ENCODE measurements at regions not wholly inside any gene's neighbourhood (a gene's known extent, or its start where the extent isn't known, plus 50 kb on each side); places are given as distances from the start of the nearest gene placed in this dataset.

- ATAC-seq: no peak
Measured at GRCh38 chrY:19354061-19354856, 390.3 kb downstream of the KDM5D start.

GRCh38 chrY:19351616-19352015 lies 392.9 kb downstream of the KDM5D start:
- ATAC-seq: no peak

GRCh38 chrY:19321701-19322100 lies 422.8 kb downstream of the KDM5D start:
- no peak for ATAC-seq

- no peak for ATAC-seq
Measured at GRCh38 chrY:19319135-19319534, 425.4 kb downstream of the KDM5D start.

GRCh38 chrY:19317271-19317987 lies 427.1 kb downstream of the KDM5D start:
- no peak for ATAC-seq

- ATAC-seq: no peak
Measured at GRCh38 chrY:19307627-19308026, 436.9 kb downstream of the KDM5D start.

- ATAC-seq: no peak
Measured at GRCh38 chrY:19303136-19303535, 441.4 kb downstream of the KDM5D start.

GRCh38 chrY:19290925-19291324 lies 453.6 kb downstream of the KDM5D start:
- ATAC-seq: no peak

GRCh38 chrY:19274076-19274475 lies 470.4 kb downstream of the KDM5D start:
- no peak for ATAC-seq

GRCh38 chrY:19268331-19268730 lies 476.2 kb downstream of the KDM5D start:
- ATAC-seq: no peak

GRCh38 chrY:19265404-19265803 lies 479.1 kb downstream of the KDM5D start:
- no peak for ATAC-seq

- no peak for ATAC-seq
Measured at GRCh38 chrY:19262310-19262709, 482.2 kb downstream of the KDM5D start.

- no peak for ATAC-seq
Measured at GRCh38 chrY:19232276-19232994, 458.9 kb upstream of the HSFY2 start.

- no peak for ATAC-seq
Measured at GRCh38 chrY:19220784-19221183, 447.2 kb upstream of the HSFY2 start.

GRCh38 chrY:19208915-19209314 lies 435.4 kb upstream of the HSFY2 start:
- ATAC-seq: no peak

GRCh38 chrY:19207048-19207447 lies 433.5 kb upstream of the HSFY2 start:
- no peak for ATAC-seq

GRCh38 chrY:19180824-19181223 lies 407.3 kb upstream of the HSFY2 start:
- ATAC-seq: no peak

- ATAC-seq: no peak
Measured at GRCh38 chrY:19168202-19168565, 394.6 kb upstream of the HSFY2 start.

- no peak for ATAC-seq
Measured at GRCh38 chrY:19167319-19168201, 394.0 kb upstream of the HSFY2 start.

GRCh38 chrY:19148783-19149182 lies 375.2 kb upstream of the HSFY2 start:
- no peak for ATAC-seq

- ATAC-seq: no peak
Measured at GRCh38 chrY:19146296-19146695, 372.8 kb upstream of the HSFY2 start.

GRCh38 chrY:19142093-19142492 lies 368.6 kb upstream of the HSFY2 start:
- ATAC-seq: no peak
